ENCODE measurements at regions not wholly inside any gene's neighbourhood (a gene's known extent, or its start where the extent isn't known, plus 50 kb on each side); places are given as distances from the start of the nearest gene placed in this dataset.

DNA sequence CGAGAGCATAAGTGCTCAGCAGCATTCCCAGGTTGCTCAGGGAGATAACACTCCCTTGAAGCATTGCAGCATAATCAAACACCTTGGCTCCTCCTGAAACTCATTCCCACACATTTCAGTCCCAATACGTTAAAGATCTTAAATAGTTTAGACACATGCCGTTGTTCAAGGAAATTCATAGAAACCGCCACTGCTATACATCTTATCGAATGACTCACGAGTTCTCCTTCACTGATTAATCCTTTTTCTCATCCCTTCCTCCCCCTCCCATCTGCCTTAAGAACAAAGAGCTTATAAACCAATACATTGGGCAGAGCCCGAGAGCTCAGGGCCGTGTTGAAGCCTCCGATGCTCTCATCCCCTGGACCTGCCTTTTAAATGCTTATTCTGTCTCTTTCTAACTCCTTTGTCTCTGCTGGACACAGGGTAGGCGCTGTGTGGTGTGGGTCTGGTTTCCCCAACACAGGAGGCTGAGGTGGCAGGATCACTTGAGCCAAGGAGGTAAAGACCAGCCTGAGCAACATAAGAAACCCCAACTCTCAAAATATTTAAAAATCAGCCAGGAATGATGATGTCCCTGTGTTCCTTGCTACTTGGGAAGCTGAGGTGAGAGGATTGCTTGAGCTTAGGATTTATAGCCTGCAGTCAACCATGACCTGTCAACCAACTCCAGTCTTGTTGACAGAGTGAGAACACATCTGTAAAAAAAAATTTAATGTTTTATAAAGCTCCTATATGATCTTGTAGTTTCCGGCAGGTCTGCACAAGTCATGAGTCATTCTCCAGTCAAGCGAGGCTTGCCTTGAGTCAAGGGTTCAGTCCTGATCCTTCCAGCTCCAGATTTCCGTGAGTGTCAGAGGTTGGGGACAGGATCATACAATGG, 394.0 kb upstream of the HSFY2 start:
- intact Hi-C loops (cut with micrococcal nuclease), result no loop called here

DNA sequence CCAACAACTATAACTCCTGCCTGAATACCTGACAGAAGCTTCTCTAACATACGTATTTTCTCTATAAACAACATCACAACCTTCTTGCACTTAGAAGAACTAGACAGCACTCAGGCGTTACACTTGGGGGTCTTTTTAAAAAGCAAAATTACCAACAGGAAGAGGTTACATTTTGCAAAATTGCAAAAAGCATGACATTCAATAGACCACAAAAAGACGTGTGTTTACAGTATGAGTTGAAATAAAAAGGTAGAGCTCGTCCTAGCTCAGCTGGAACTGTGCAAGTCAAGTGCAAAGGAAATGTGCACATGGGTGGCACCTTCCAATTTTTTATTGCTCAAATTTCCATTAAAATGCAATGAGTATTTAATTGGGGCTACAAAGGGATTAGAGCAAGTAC, 375.2 kb upstream of the HSFY2 start:
- intact Hi-C loops (cut with micrococcal nuclease), result no loop called here

DNA sequence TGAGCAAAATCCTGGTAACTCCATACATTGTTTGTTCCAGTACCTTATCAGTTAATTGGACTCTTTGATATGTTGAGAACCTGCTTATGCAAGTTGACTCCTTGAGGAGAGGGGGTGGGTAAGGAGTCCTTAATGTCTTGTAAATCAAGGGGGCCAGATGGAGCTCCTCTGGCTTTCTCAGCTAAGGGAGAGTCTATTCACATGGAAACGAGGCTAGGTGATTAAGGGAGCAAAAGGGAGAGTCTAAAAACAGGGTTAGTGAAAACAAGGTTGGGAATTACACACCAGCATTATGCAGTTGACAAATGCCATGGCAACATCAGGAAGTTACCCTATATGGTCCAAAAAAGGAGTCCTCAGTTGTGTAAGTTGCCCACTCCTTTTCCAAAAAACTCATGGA, 372.8 kb upstream of the HSFY2 start:
- intact Hi-C loops (cut with micrococcal nuclease), result no loop called here

GRCh38 chrY:19142093-19142492, 368.6 kb upstream of the HSFY2 start:
- intact Hi-C loops (cut with micrococcal nuclease), result no loop called here

DNA sequence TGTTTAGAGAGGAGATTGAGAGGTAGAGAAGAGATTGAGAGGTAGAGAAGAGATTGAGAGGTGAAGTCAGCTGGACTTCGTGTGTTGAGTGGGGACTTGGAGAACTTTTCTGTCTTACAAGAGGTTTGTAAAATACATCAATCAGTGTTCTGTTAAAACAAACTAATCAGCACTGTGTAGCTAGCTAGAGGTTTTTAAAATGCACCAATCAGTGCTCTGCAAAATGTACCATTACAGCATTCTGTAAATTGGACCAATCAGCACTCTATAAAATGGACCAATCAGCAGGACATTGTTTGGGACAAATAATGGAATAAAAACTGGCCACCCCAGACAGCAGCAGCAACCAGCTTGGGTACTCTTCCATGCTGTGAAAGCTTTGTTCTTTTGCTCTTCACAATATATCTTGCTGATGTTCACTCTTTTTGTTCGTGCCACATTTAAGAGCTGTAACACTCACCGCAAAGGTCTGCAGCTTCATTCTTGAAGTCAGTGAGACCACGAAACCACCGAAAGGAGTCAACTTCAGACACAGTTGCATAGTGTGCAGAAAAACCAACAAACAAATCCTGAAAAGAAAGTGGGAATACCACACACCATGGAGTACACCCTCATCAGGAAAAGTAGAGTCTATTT, 366.9 kb upstream of the HSFY2 start:
- intact Hi-C loops (cut with micrococcal nuclease), result no loop called here

DNA sequence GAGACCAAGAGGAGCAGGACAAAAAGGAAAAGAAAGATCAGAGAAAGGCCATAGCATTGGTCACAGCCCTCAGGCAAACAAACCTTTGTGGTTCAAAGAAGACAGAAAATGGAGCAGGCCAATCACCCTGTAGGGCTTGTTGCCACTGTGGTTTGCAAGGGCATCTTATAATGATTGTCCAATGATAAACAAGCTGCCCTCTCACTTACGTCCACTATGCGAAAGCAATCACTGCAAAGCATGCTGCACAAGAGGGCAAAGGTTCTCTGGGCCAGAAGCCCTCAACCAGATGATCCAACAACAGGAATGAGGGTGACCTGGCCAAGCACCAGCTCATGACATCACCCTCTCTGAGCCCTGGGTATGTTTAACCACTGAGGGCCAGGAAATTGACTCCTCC, 360.9 kb upstream of the HSFY2 start:
- intact Hi-C loops (cut with micrococcal nuclease), result no loop called here

DNA sequence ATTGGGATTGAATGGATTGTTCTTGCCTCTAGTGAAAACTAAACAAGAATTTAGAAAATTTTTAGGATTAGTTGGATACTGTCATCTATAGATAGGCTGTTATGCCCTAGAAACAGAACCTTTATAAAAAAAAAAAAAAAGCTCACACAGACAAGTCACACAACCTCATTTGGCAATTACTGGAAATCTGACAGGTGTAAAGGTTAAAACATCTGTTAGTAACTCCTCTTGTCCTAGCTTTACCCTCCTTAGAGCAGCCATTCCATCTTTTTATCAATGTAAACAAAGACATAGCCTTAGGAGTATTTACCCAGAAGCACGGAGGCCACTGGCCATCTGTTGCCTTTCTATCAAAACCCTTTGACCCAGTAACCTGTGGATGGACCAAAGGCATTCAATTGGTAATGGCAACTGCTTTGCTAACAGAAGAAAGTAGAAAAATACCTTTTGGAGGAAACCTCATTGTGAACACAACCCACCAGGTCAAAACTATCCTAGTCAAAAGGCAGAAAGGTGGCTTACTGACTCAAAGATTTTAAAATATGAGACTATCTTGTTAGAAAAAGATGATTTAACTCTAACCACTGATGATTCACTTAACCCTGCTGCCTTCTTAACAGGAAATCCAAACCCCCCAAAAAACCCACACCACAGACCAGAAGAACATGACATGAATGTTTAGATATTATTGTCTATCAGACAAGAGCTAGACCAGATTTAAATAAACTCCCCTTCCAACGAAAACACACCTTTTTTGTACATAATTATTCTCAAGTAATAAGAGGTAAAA, 357.2 kb upstream of the HSFY2 start:
- intact Hi-C loops (cut with micrococcal nuclease), result no loop called here

- intact Hi-C loops (cut with micrococcal nuclease), result no loop called here
Measured at GRCh38 chrY:19126889-19127288, 353.4 kb upstream of the HSFY2 start.

DNA sequence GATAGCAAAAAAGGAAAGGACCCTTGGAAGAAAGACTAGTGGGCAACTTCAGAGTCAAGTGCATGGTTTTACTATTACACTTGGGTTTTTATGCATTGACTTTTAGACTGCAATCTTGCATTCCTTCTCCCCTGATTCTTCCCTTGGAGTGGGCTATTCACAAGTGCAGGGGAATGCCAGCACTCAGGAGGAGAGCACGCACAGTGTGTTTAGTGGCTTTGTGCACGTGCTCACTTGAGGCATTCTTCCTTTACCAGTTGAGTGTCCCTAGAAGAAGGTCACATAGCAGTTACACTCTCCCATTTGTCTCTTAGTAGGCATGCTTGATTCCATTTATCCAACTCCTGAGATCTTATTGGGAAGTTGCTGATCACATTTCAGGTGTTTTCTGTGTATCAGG, 351.1 kb upstream of the HSFY2 start:
- intact Hi-C loops (cut with micrococcal nuclease), result no loop called here

DNA sequence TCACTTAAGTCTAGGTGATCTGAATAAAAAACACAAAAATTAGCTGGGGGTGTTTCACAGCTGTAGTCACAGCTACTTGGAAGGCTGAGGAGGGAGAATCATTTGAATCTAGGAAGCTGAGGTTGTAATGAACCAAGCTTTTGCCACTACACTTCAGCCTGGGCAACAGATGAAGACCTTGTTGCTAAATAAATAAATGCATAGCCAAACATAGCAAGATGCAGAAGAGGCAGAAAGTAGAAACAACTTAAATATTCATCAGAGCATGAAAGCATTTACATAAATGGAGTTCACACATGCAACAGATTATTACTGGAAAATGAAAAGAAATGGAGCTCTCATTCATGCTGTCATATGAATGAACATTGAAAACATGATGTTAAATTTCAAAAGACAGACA, 348.9 kb upstream of the HSFY2 start:
- intact Hi-C loops (cut with micrococcal nuclease), result no loop called here

- intact Hi-C loops (cut with micrococcal nuclease), result no loop called here
Measured at GRCh38 chrY:19098349-19098748, 324.8 kb upstream of the HSFY2 start.

DNA sequence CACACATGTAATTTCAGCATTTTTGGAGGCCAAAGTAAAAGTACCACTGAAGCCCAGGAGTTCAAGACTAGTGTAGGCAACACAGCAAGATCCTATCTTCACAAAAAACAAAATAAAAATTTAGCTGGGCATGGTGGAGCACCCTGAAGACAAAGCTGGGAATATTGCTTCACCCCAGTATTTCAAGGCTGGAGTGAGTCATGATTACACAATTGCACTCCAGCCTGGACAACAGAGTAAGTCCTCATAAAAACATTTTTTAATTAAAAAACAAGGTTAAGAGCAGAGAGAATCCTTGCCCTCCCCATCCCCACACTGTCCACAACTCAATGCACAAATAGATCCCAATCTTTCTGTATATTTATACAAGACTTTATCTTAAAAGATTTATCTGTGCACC, 321.9 kb upstream of the HSFY2 start:
- intact Hi-C loops (cut with micrococcal nuclease), result no loop called here

GRCh38 chrY:19083006-19083405, 309.5 kb upstream of the HSFY2 start:
- intact Hi-C loops (cut with micrococcal nuclease), result no loop called here

- intact Hi-C loops (cut with micrococcal nuclease), result loop anchor here (5.0 kb wide), 1 partner anchor 490 kb away; no protein-coding TSS in a partner anchor
Measured at GRCh38 chrY:19077698-19078113, 304.2 kb upstream of the HSFY2 start.

DNA sequence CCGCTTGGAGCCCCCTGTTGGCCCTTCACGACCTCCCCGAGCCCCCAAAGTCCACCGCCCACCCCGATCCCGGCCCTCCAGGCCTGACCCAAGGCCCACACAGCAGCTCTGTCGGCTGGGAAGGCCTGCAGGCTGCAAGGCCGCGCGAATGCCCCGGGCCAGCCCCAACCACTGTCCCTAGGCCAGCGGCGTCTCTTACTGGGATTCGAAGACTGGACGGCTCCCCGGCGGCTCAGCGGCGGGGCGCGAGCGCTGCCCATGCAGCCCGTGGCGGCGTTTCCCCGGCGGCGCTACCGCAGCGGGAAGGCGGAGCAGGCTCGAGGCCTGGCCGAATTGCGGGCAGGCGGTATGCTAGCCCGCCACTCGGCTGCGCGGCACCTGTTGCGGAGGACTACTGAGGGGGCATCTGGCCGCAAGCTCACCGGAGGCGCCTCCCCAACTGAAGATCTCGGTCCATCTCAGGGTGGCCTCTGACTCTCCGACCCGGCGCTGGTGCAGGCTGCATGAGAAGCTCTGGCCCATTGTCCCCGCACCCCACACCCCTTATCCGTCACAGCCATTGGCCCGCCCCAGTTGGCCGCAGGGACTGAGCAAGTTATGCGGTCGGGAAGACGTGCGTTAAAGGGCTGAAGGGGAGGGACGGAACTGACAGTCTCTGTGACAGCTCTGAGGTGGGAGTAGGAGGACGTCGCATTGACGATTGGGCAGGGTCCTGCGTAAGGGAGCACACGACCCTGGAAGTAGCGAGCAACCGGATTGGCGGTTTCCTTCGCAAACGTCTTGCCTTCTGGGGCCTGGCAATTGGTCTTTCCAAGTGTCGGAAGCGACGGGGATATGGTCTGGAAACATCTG, 303.5 kb upstream of the HSFY2 start:
- intact Hi-C loops (cut with micrococcal nuclease), result loop anchor here (5.0 kb wide), 1 partner anchor 490 kb away; no protein-coding TSS in a partner anchor

DNA sequence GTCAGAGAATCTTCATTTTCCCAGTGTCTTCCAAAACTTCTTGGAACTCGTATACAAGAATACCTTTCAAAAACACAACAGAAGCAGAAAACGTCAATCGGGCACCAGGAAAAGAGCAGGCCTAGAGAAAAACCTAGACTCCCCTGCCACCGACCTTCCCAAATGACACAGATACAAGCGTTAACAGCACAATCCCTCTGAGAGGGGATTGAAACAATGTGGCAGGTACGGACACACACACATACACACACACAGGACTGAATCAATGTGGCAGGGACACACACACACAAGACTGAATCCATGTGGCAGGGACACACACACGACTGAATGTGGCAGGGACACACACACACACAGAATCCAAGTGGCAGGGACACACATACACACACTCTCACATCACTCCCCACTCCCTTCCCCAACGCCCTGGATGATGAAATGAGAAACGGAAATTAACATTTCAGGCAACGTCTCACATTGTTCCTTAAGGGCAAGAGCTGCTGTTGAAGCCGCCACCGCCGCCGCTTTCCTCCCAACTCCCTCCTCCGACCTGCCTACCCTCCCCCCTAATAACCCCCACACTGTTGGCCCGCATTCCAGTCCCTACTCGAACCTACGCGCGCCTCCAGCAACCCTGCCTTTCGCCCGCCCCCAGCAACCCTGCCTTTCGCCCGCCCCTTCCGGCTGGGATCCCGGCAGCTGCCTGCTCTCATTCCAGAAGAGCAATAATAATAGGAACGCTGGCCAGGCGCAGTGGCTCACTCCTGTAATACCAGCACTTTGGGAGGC, 302.1 kb upstream of the HSFY2 start:
- intact Hi-C loops (cut with micrococcal nuclease), result loop anchor here (5.0 kb wide), 1 partner anchor 492 kb away; no protein-coding TSS in a partner anchor

DNA sequence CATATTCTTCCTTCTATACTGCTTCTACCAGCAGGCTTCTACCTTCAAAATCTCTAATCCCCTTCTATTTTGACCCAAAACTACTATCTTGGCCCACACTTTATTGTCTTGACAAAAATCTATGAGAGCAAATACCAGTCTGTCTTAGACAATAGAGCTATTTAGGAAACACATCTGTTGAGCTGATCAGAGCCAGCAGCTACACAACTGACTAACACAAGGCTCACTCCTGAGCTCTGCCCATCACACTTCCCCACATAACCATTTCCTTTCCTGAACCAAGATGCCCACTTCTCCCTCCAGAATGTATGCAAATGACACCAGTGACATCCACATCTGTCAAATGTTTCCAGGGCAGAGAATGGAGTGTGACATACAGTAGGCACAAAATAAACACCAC, 293.9 kb upstream of the HSFY2 start:
- intact Hi-C loops (cut with micrococcal nuclease), result no loop called here

DNA sequence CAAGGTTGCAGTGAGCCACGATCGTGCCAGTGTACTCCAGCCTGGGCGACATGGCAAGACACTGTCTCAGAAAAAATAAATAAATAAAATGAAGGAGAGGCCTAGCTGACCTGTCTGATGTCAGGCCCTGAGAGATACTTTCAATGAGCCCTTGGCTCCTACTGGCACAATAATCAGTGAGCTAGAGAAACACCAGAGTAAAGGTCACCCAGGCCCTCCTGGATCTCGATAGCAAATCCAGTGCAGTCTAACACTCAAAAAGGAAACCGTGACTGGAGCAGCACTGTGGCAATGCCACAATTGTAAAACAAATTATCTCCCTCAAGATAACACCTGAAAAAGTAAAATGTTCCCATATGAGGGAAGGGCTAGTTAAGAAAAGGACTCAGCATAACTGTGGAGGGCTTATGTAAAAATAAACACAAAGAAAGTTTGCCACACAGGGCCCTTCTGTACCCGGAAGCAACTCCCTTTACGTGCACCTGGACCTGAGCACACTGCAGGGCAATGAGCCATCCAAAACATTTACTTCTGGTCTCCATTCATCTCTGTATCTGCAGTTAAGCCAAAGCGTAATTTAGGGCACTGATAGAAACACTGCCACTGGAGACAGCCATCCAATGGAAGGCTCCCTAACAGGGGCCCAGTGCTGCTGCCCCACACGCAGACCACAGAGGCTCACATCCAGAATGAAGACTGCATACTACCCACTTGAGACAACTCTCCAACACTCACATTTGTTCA, 293.1 kb upstream of the HSFY2 start:
- intact Hi-C loops (cut with micrococcal nuclease), result no loop called here

DNA sequence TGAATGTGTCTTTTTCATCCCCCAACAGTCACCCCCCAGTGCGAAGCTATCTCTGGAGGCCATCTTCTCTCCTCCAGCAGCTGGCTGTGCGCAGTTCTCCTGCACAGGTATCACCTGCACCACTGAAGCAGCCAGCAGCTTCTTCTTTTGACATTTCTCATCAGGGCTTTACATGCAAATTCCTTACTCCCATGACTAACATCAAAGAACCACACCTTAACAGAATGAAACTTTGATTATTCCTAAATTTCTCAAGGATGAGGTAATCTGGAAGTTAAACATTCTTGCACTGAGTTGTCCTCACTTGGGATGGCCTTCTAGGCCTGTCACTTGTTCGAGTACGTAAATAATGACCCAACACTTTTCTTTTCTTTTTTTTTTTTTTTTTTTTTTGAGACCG, 291.6 kb upstream of the HSFY2 start:
- intact Hi-C loops (cut with micrococcal nuclease), result no loop called here

- intact Hi-C loops (cut with micrococcal nuclease), result no loop called here
Measured at GRCh38 chrY:19059733-19060132, 286.2 kb upstream of the HSFY2 start.

Data from T-helper 2 cell treated with Interferon-gamma antibody and Interleukin-4, amounts not matched to agents 100 ng/mL and 5 ng/mL, for 36 hours (primary cell).